ENCODE measurements at regions not wholly inside any gene's neighbourhood (a gene's known extent, or its start where the extent isn't known, plus 50 kb on each side); places are given as distances from the start of the nearest gene placed in this dataset.

- Mint-ChIP-seq H3K4me1 (ENCODE audit: unreplicated experiment) (no peaks in the 10 kb centered on the region), H3K27ac (ENCODE audit: unreplicated experiment) (no peak overlapping the region), H3K9me3 (ENCODE audit: unreplicated experiment) (no peaks in the 10 kb centered on the region), H3K4me3 (ENCODE audit: unreplicated experiment) (no peak overlapping the region), H3K36me3 (ENCODE audit: low read depth, unreplicated experiment) (no peaks in the 10 kb centered on the region), H3K27me3 (ENCODE audit: unreplicated experiment) (no peaks in the 10 kb centered on the region)
- DNase-seq (ENCODE audit: low spot score), result no peak
- TF ChIP-seq CTCF (IDR thresholded peaks at IDR 0.05; ENCODE audit: unreplicated experiment), result no peak
Observed at GRCh38 chr9:16347886-16348285, 522.6 kb downstream of the BNC2 start.

- DNase-seq (ENCODE audit: low spot score), result no peak
- TF ChIP-seq CTCF (IDR thresholded peaks at IDR 0.05; ENCODE audit: unreplicated experiment), result no peak
- H3K36me3 Mint-ChIP-seq (ENCODE audit: low read depth, unreplicated experiment), result no peaks in the 10 kb centered on the region
- no peak overlapping the region for H3K4me3 Mint-ChIP-seq (ENCODE audit: unreplicated experiment)
- H3K4me1 Mint-ChIP-seq (ENCODE audit: unreplicated experiment), result no peaks in the 10 kb centered on the region
- no peaks in the 10 kb centered on the region for H3K27me3 Mint-ChIP-seq (ENCODE audit: unreplicated experiment)
- no peaks in the 10 kb centered on the region for H3K9me3 Mint-ChIP-seq (ENCODE audit: unreplicated experiment)
- H3K27ac Mint-ChIP-seq (ENCODE audit: unreplicated experiment), result no peak overlapping the region
Observed at GRCh38 chr9:16348531-16348930, 521.9 kb downstream of the BNC2 start.

GRCh38 chr9:16352251-16352650 lies 518.2 kb downstream of the BNC2 start:
- no peak for DNase-seq (ENCODE audit: low spot score)
- H3K4me3 Mint-ChIP-seq (ENCODE audit: unreplicated experiment), result no peak overlapping the region
- peaks cover under 1% of the 10 kb centered on the region for H3K4me1 Mint-ChIP-seq (ENCODE audit: unreplicated experiment)
- no peaks in the 10 kb centered on the region for H3K9me3 Mint-ChIP-seq (ENCODE audit: unreplicated experiment)
- no peaks in the 10 kb centered on the region for H3K36me3 Mint-ChIP-seq (ENCODE audit: low read depth, unreplicated experiment)
- no peaks in the 10 kb centered on the region for H3K27me3 Mint-ChIP-seq (ENCODE audit: unreplicated experiment)
- TF ChIP-seq CTCF (IDR thresholded peaks at IDR 0.05; ENCODE audit: unreplicated experiment), result no peak
- H3K27ac Mint-ChIP-seq (ENCODE audit: unreplicated experiment), result no peak overlapping the region

- TF ChIP-seq CTCF (IDR thresholded peaks at IDR 0.05; ENCODE audit: unreplicated experiment), result no peak
- peaks cover 4% of the 10 kb centered on the region for H3K4me1 Mint-ChIP-seq (ENCODE audit: unreplicated experiment)
- H3K27me3 Mint-ChIP-seq (ENCODE audit: unreplicated experiment), result no peaks in the 10 kb centered on the region
- no peaks in the 10 kb centered on the region for H3K36me3 Mint-ChIP-seq (ENCODE audit: low read depth, unreplicated experiment)
- no peak for DNase-seq (ENCODE audit: low spot score)
- H3K9me3 Mint-ChIP-seq (ENCODE audit: unreplicated experiment), result no peaks in the 10 kb centered on the region
- H3K4me3 Mint-ChIP-seq (ENCODE audit: unreplicated experiment), result no peak overlapping the region
- no peak overlapping the region for H3K27ac Mint-ChIP-seq (ENCODE audit: unreplicated experiment)
Observed at GRCh38 chr9:16352791-16353401, 517.6 kb downstream of the BNC2 start.

- Mint-ChIP-seq H3K36me3 (ENCODE audit: low read depth, unreplicated experiment) (peaks cover 4% of the 10 kb centered on the region), H3K4me3 (ENCODE audit: unreplicated experiment) (no peak overlapping the region), H3K9me3 (ENCODE audit: unreplicated experiment) (no peaks in the 10 kb centered on the region), H3K27ac (ENCODE audit: unreplicated experiment) (no peak overlapping the region), H3K4me1 (ENCODE audit: unreplicated experiment) (peaks cover 10% of the 10 kb centered on the region), H3K27me3 (ENCODE audit: unreplicated experiment) (no peaks in the 10 kb centered on the region)
- TF ChIP-seq CTCF (IDR thresholded peaks at IDR 0.05; ENCODE audit: unreplicated experiment), result no peak
- no peak for DNase-seq (ENCODE audit: low spot score)
Observed at GRCh38 chr9:16356196-16356765, 514.2 kb downstream of the BNC2 start.

All from endothelial cell (in vitro differentiated cells).